Right kidney (tissue), 1 donor: ENCODE measurements at regions not wholly inside any gene's neighbourhood (a gene's known extent, or its start where the extent isn't known, plus 50 kb on each side); places are given as distances from the start of the nearest gene placed in this dataset.

Source experiments
- DNase-seq: peaks from one replicate; pipeline ENCODE4 v3.0.0-alpha.2; 2016

DNA sequence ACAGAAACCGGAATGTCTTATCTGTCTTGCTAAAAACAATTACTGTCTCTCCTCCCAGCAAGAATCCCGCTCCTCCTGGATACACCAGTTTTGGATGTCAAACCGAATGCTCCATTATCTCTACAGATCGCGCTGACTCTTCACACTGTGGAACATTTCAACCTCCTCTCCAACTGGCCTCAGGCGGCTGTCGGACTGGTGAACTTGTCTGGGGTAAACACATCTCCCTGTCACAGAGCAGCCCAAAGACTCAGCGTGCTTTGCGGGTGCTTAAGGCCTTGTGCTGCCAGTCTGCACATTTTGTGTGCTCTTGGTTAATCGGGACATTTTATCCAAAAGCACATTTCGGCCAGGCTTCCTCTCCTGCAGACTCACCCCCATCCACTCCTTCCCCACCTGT is 173.1 kb downstream of the ICOS start:
- DNase-seq, result peak; percentile 33

DNA sequence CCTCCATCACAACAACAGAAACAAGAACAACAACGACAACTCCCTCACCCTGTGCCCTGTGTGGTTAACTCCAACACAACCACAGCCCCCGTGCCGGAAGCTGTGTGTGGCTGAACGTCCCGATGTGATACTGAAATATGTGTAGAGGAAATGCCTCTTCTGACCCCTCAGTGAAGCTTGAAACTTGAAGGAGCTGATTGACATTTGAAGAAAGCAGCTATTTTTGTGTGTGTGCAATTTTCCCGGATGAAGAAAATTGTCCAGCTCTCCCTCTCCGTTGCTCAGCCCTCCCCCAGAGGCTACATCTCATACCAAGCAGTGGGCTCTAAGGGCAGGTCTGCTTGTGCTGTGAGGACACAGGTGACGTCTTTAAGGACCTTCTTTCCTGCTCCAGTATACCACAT is 173.8 kb downstream of the ICOS start:
- DNase-seq, result peak; percentile 62

DNA sequence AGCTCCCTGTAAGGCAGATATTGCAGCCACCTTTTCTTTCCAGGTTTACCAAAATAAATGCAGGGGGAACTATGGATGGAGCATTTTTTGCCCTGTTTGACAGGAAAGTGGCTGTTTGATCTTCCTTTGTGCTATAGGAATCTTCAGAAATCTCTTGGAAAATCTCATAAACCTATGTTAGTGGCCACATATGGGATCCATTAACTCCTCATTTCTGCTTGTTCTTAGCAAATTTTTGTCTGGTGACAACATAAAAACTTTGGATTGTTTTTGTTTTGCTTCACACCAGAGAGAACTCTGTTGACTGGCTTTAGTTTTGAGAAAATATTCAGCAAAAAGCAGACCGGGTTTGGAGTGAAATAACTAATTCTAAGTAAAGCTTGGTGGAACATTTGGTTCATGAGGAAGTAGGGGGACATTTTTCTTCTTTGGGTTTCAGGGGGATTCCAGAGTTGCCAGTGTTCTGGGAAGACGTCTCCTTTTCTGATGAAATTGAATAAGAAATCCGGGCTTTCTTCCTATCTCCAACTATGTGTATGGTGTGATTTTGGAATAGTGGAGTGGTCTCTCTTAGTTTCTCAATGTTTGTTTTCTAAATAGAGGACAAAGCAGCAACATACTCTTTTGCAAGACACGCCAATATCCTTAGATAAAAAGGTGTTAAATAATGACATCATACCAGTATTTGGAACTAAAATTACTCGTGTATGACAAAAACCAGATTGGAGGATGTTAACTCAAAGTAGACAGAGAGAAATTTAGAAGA is 174.4 kb downstream of the ICOS start:
- no peak for DNase-seq

DNA sequence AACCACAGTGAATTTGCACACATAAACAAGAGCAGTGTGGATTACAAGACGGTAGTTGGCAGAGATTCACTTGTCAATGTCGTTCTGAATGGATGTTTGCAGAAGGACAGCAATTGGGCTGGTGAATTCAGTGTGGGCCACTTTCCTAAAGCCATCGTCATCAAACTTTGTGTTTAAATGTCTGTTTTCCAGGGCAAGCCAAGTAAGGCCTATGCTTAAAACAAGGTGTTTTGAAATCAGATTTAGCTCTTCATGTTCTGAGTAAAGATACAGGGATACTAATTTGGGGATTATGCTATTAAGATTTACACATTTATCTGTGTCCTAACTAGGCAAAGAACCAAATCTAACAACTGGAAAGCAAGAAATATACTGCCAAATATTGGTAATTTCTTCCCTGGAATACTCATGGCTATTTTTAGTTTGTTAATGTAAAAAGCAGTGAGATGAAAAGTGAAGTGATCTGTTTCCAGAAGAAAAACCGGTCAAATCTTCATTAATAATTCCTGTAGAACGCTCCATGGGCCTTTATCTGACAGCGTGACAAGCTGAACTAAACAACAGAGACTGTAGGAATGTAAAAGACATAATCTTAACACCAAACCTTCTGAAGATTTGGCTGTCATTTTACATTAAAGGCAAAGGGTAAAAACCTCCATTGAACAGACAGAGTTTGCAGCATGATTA is 175.7 kb downstream of the ICOS start:
- no peak for DNase-seq

DNA sequence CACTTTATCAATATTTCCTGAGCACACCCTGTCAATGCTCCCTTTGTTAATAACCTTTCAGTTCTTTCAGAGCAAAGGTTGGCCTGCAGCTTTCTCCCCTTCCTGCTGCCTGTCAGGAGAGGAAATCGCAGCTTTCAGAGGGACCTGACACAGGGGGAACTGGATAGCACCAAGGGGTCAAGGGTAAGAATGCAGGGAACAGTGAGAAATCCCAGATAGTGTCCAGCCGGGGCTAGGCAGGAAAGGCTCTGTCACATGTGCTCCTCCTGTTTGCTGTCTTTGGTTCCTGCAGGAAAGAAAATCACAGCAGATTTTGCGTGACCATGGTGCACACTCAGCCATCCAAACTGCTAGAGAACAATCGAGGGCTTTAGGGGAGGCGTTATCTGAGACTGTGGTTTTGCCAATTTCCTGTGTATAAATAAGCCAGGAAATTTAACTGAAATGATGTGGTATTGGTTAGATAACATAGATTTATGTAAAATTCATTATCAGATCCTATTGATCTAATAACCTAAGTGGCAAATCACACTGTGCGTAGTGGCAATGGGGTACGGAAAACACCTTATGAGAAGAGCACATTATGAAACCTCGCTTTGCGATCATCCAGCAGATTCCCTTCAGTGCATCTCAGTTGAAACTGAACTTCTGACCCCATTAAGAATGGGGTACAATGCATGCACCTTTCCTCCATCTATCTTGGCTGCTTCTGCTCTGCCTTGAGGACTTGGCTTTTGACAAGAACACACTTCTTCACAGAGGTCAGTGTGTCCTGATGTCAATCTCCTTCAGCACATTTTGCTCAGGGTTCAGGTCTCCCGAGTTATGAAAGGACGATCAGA is 178.0 kb downstream of the ICOS start:
- no peak for DNase-seq

DNA sequence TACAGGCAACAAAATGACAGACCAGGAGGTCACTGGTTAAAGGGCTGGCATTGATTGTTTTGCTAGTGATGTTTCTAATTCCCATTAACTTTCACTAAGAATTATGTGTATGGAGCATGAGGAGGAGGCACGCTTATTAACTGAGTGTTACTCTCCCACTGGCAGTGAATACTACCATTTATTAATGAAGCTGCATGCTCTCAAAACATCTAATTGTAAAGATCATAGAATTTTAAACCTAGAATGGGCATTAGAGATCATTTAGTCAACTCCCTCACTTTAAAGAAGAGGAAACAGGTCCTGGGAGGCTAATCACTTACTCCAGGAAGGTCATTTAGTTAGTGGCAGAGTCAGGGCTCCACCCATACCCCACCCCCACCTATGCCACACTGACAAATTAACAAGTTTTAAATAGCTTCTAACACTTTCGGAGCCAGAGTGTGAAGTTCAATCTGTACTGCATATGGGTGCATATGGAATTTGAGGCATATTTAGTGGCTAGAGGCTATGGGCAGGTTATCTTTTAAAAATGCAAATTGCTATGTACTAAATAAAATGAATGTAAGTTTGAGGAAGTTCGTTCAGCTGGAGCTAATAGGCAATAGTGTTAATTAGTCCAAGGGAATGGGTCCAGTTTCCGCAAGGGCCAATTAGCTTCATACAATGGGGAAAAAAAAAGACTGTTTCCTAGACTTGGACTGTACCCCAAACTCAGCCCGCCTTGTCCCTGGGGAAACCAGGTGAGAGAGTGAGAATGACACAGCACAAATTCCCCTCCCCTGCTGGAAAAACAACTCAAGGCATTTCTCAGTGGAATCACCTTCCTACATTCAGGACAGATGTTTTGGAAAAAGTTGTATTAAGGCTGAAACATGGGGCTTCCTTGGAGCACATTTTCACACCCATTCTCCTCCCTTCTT is 178.8 kb downstream of the ICOS start:
- no peak for DNase-seq

DNA sequence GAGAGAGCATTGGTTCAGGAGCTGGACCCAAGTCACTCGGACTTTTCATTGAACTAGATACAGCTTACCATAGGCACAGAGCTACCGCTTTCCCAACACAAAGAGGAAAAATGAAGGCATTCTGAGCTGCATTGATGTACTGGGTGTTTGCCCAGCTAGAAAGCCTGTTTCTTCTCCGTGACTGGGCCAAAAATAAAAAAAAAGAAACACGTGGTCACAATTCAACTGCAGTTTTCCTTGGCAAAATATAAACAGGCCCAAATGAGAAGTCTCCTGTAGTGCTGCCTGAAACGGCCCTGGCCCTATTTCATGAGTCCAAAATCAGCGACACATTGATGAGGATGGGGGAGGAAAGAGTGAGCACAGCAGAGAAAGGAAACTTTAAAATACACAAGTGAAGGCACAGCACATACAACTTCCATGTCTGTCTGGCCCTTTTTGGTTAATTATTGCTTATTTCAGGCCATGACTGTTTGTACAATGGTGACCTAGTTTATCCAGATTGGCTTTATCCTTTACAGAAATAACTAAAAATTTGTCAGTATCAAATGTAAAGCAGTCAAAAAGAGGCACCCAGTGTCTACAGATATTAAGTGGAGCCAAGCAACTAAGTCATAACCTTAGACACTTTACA is 179.7 kb downstream of the ICOS start:
- no peak for DNase-seq

DNA sequence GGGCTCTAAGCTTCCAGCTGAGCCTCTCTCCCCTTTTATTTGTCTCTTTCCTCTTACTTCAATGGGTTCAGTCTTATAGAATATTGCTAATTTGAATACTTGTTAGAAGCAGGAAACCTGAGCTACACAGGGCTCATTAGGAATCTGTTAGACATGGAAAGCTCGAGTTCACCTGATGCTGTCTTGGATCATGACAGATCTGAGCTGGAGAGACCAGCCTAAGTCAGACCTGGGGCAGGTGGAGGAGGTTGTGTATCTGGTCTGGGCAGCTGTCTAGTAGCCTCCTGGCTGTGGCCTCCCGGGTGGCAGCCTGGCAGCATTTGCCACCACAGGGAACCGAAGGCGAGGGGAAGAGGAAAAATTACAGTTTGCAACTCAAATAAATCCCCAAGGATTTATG is 185.9 kb downstream of the ICOS start:
- no peak for DNase-seq

DNA sequence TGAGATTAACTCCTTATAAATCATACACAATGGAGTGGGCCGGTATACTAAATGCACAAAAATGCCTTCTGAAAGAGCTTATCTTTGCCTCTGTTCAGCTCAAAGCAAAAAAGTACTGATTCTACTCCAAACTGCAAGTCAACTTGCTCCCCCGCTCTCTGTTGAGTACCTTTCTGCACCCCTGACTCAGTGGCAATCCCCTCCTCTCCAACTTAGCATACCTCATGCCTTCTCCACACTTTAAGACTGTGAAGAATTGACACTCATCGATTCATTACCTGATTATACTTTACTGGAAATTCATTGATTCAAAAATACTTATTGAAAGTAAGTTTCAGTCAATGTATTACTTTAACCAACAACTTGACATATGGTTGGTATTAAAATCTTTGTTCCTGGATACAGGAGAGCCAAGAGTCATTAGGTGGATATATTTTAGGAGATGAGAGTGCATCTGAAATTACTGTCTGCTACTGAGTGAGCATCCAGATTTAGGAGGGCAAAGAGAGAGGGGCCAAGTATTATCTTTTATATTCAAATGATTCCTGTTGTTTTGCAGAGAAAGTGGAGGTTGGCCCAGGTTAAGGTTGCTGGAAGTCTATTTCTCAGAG is 187.7 kb downstream of the ICOS start:
- DNase-seq, result no peak

DNA sequence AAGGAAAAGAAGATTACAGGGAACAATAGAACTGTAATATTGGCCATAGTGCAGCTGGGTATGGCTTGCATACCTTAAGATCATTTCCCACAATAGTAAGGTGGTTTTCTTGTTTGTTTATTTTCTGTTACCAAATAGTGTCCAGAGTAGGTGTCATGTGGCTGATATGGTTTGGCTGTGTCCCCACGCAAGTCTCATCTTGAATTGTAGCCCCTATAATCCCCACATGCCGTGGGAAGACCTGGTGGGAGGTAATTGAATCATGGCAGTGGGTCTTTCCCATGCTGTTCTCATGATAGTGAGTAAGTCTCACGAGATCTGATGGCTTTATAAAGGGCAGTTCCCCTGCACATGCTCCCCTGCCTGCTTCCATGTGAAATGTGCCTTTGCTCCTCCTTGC is 190.1 kb downstream of the ICOS start:
- no peak for DNase-seq

DNA sequence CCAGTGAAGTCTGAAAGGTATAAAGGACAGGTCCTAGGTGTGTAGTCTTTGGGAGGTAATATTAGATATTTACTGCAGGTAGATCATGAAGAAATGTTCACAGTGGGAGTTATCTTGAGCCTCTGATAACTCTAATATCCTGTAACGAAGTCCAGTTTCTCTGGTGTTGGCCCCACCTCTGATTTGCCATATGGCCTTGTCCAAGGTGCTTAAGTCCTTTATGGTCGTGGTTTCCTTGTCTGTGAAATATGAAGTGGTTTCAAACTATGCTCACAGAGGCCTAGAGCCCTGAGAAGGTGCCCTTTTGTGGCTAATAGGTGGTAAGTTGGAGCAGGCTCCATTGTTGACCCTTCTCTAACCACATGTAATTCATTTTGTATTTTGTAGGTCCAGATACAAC is 190.7 kb downstream of the ICOS start:
- no peak for DNase-seq

DNA sequence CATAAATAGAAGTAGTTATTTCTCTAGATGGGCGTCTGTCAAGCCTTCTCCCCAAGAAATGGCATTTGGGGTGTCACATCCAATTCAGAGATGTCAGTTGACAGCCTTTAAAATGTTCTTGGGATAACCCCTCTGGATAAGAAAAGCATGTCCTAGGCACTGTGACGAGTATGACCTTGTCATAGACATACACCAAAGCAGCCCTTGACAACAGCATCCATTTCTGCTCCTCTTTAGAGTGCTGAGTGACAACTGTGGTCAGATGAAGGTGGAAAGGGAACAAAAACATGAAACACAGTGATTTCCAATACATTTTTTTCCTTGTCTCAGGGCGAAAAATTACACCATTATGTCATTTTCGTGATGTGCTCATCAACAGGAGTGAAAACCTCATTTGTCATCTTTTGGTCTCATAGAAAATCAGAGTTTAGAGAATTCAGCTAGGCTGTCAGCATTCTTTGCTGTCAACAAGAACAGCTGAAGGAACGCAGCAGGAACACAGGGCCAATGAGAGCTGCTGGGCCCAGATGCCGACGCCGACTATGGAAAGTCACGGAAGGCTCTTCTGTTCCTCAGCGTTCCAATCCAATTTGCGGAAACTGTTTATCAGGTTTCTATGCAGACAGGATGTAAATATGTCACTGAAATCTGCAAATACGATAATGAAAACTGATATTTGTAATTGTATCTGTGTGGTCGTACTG is 193.2 kb downstream of the ICOS start:
- DNase-seq, result no peak

DNA sequence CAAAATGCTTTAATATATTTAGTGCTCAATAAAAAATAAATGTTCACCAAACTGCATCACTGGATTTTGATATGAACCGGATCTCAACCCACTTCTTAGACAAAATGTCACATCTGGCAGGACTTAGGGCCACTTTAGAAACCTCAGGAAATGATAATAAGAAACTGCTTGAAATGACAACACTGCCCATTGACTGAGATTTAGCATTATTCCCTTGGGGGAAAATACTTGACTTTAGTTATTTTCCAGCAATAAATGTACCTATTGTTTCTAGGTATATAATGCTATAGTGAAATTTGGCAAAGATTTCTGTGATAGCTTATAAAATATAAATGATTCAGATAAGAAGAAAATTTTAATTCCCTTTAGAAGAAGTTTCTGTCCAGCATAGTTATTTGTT is 195.1 kb downstream of the ICOS start:
- DNase-seq, result no peak

DNA sequence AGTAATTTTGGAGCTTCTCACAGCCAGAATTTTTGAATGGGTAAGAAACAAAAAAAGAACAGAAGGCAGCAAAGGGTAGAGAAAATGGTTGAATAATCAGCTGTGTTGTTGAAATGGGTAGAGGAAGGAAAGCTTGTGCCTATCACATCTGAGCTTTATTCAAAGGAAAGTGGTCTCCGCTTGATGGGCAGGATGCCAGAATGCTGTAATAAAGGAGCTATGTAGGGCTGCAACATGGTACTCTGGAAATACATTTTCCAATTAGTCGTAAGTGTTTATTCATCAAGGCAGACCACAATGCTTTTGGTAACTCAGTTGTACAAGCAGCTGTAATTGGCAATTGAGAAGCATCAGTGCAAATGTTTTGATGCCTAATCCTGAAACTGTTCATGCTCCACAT is 196.9 kb downstream of the ICOS start:
- DNase-seq, result no peak

DNA sequence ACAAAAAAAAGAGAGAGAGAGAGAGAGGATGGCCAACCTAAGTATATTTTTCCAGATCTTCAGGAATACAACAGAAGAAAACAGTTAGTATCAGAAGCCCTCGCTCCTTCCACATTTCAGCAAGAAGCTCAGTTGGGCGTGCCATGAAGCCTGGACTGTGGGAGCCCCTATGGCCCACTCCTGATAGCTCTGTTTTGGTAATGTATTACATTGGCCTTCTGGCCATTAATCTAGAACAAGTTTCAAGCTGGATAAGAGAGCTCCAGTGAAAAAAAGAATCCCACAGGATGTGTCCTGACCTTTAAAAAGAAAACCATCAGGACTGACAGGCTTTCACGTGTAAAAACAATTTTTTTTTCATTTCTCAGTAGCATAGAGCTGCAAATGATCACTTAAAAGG is 197.9 kb downstream of the ICOS start:
- DNase-seq, result no peak

DNA sequence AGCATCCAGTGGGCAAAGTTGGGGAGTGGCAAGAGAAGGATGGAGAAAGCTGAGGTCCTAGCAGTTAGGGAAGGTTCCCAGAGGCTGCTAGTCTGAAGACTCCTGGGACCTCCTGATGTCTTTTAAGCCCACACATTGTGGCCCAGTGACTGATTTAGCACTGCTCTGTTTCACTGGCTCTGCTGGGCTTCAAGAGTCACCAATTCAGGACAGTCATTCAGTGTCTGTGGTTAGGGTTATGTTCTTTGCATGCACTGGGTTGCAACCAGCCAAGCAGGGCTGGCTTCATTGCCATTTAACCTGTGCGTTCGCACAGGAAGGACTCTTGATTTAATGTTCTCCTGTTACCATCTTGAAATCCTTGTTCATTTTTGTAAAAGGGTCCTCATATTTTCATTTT is 199.2 kb downstream of the ICOS start:
- DNase-seq, result no peak

DNA sequence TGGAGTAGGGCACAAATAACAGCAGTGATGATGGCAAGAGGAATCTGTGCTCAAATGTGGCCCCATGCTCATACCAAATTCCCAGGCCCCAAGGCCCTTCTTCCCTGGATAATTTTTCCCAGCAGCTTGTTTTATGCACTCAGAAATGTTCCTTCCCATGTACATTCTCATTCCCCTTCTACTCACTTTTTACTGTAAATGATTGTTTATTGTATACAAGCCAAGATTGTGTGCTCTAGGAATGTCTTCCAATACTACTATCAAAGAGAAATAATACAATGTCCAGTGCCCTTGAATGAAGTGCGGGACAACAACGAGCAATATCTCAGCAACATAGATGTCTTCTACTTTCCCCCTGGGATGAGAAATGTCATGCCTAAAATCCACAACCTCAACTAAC is 201.6 kb downstream of the ICOS start:
- no peak for DNase-seq

DNA sequence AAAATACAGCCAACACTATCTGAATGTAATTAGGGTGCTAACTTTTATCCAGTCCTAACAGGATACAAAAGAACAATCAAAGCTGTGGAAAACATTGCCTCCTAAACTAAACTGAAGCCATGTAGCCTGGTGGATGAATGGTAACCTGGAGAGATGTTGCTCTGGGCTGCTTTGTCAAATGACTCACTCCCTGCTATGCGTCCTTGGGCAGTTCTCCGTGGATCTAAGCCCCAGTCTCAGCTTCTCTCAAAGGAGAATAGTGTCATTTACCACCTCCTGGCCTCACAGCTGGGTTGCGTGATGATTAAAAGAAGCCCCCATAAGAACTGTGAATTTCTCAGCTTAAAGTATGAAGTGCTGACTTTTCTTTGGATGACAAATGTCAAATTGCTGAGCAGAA is 203.7 kb downstream of the ICOS start:
- DNase-seq, result no peak

DNA sequence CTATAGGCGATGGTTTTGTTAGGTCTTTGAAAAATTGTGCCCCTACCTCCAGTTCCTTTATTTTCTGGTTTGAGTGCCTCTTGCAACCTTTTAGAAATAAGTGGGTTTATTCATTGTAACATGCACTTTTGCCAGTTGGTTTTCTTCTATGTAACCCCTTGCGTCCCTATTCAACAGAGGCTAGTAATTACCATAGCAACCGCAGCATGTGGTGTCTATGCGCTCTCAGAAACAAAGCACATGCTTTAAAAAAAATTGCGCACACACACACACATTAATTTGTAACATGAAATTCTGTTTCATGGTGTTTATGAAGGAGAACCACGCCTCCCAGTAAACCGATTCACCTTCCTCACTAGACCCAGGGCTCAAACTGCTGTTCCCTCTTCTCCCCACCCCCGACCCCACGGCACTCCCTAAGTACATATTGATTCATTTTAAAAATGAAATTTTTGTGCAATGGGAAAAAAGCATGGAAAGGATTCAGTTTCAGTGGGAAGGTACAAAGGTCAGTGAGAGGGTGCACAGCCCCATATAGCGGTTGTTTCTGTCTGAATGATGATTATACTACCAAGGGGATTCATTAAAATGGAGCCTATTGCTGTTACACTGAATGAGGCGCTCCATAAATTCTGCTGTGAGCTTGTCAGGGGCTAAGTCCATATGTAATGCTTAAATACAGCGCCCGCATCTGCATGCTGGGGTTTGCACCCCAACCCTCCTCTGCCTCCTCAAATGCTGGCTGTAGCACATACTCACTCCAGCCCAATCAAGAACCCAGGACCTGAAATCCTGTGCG is 206.9 kb downstream of the ICOS start:
- no peak for DNase-seq

DNA sequence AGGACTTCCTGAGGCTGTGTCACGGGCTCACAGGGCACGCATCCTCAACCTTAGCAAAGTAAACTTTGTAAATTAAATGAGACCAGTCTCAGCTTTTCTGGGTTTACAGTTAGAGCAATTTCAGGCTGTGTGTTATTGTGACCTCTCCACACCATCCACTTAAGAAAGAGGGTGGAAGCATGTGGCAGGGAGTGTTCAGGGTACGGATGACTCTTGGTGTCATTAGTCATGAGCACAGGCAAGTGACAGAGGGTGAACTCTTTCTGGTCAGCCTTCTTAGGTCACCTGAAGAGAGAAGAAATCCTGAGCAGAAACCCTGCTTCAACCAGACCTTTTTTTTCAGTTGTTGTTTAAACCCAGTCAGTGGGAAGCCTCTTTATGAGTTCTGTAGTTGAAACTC is 207.9 kb downstream of the ICOS start:
- DNase-seq, result no peak
